ENCODE measurements at regions not wholly inside any gene's neighbourhood (a gene's known extent, or its start where the extent isn't known, plus 50 kb on each side); places are given as distances from the start of the nearest gene placed in this dataset.

GRCh38 chr4:77538574-77539157, 67.0 kb upstream of the CXCL13 start:
- peaks cover 28% of the 10 kb centered on the region for H3K27me3 Mint-ChIP-seq (ENCODE audit: low read depth)
- no peaks in the 10 kb centered on the region for H3K4me1 Mint-ChIP-seq

More at GRCh38 chr4:77538574-77539157, 67.0 kb upstream of the CXCL13 start:
- no peak for DNase-seq (ENCODE audit: low read depth, low spot score)
- Mint-ChIP-seq H3K27ac (ENCODE audit: unreplicated experiment) (no peak overlapping the region), H3K36me3 (ENCODE audit: low read depth) (peaks cover 4% of the 10 kb centered on the region), H3K4me3 (no peak overlapping the region), H3K9me3 (peaks cover 22% of the 10 kb centered on the region)
- no peak for TF ChIP-seq CTCF (conservative IDR thresholded peaks at IDR 0.05)
